ENCODE measurements at regions not wholly inside any gene's neighbourhood (a gene's known extent, or its start where the extent isn't known, plus 50 kb on each side); places are given as distances from the start of the nearest gene placed in this dataset.

- no peak for DNase-seq (ENCODE audit: low spot score)
These were observed 107.2 kb downstream of the DACT2 start for GRCh38 chr6:168212362-168212761.

GRCh38 chr6:168211681-168212080 lies 107.9 kb downstream of the DACT2 start:
- no peak for DNase-seq (ENCODE audit: low spot score)

- DNase-seq (ENCODE audit: low spot score), result no peak
These were observed 109.1 kb downstream of the DACT2 start for GRCh38 chr6:168210239-168211105.

GRCh38 chr6:168209420-168209819 lies 110.2 kb downstream of the DACT2 start:
- no peak for DNase-seq (ENCODE audit: low spot score)

- no peak for DNase-seq (ENCODE audit: low spot score)
These were observed 110.7 kb downstream of the DACT2 start for GRCh38 chr6:168208854-168209253.

- DNase-seq (ENCODE audit: low spot score), result no peak
These were observed 111.2 kb downstream of the DACT2 start for GRCh38 chr6:168208402-168208801.

- DNase-seq (ENCODE audit: low spot score), result no peak
These were observed 112.0 kb downstream of the DACT2 start for GRCh38 chr6:168207421-168208175.

- no peak for DNase-seq (ENCODE audit: low spot score)
These were observed 112.8 kb downstream of the DACT2 start for GRCh38 chr6:168206661-168207274.

GRCh38 chr6:168206186-168206585 lies 113.4 kb downstream of the DACT2 start:
- no peak for DNase-seq (ENCODE audit: low spot score)

- DNase-seq (ENCODE audit: low spot score), result no peak
These were observed 117.8 kb downstream of the DACT2 start for GRCh38 chr6:168201799-168202198.

GRCh38 chr6:168201383-168201782 lies 118.2 kb downstream of the DACT2 start:
- no peak for DNase-seq (ENCODE audit: low spot score)

GRCh38 chr6:168200571-168201134 lies 118.9 kb downstream of the DACT2 start:
- DNase-seq (ENCODE audit: low spot score), result no peak

- DNase-seq (ENCODE audit: low spot score), result no peak
These were observed 119.5 kb upstream of the FRMD1 start for GRCh38 chr6:168198302-168199180.

GRCh38 chr6:168197636-168198301 lies 118.8 kb upstream of the FRMD1 start:
- no peak for DNase-seq (ENCODE audit: low spot score)

GRCh38 chr6:168196881-168197635 lies 118.0 kb upstream of the FRMD1 start:
- DNase-seq (ENCODE audit: low spot score), result no peak

GRCh38 chr6:168196385-168196860 lies 117.4 kb upstream of the FRMD1 start:
- DNase-seq (ENCODE audit: low spot score), result peak; percentile 36

- no peak for DNase-seq (ENCODE audit: low spot score)
These were observed 116.7 kb upstream of the FRMD1 start for GRCh38 chr6:168195712-168196111.

GRCh38 chr6:168194732-168195567 lies 115.9 kb upstream of the FRMD1 start:
- DNase-seq (ENCODE audit: low spot score), result no peak

Measured in umbilical cord (tissue), 1 donor.